ENCODE measurements at regions not wholly inside any gene's neighbourhood (a gene's known extent, or its start where the extent isn't known, plus 50 kb on each side); places are given as distances from the start of the nearest gene placed in this dataset.

- intact Hi-C loops (cut with micrococcal nuclease), result no loop called here
- TF ChIP-seq FOS (IDR thresholded peaks at IDR 0.05; ENCODE audit: borderline replicate concordance, insufficient read depth, low read length), result no peak
- TF ChIP-seq CTCF (IDR thresholded peaks at IDR 0.05; ENCODE audit: extremely low read depth in 1 of 2, insufficient read depth in 1 of 2, low read depth in 1 of 2, low read length in 2 of 2), result no peak
- TF ChIP-seq JUN (IDR thresholded peaks at IDR 0.05; ENCODE audit: borderline replicate concordance, insufficient read depth, insufficient read length, low read depth), result no peak
- Histone ChIP-seq H3K27ac (ENCODE audit: insufficient read depth, low read depth, low read length) (no peak overlapping the region), H3K4me3 (replicated peaks in 1 of 3; ENCODE audit: insufficient read depth in 1 of 3, low read depth in 1 of 3, low read length in 3 of 3) (no peak overlapping the region), H3K4me2 (ENCODE audit: insufficient read depth, low read length) (no peak overlapping the region), H3K9ac (replicated peaks; ENCODE audit: extremely low read depth, insufficient read depth, low read length) (no peak overlapping the region), H2AFZ (ENCODE audit: low read depth, low read length) (no peak overlapping the region), H3K4me1 (ENCODE audit: control insufficient read depth, extremely low read depth, insufficient read depth, low read length) (no peaks in the 10 kb centered on the region), H3K79me2 (ENCODE audit: control insufficient read depth, insufficient read depth, low read length) (no peaks in the 10 kb centered on the region), H3K27me3 (ENCODE audit: control insufficient read depth in 2 of 2, insufficient read depth in 2 of 2, low read length in 2 of 2) (no peaks in the 10 kb centered on the region), H3K9me1 (replicated peaks; ENCODE audit: control insufficient read depth, extremely low read depth, insufficient read depth, low read length) (no peaks in the 10 kb centered on the region), H3K9me3 (replicated peaks; ENCODE audit: control insufficient read depth, insufficient read depth, low read length) (no peaks in the 10 kb centered on the region), H3K36me3 (ENCODE audit: control insufficient read depth in 2 of 2, extremely low read depth in 1 of 2, insufficient read depth in 2 of 2, low read length in 2 of 2) (no peaks in the 10 kb centered on the region), H4K20me1 (replicated peaks; ENCODE audit: control insufficient read depth, extremely low read depth, insufficient read depth, low read length) (no peaks in the 10 kb centered on the region)
- CTCF ChIA-PET, result interaction anchor here (1.5 kb wide), 1 partner anchor 8 kb away, joined by 3 read pairs; no protein-coding TSS in a partner anchor
- BruUV-seq (replicated peaks), result no TSS peak
- FAIRE-seq (no peak), DNase-seq (ENCODE audit: low read depth, low spot score) (no peak)
- dilution Hi-C loops (cut with MboI; ENCODE audit: extremely low pct_ligation_motif_present, low sequenced_read_pairs), result no loop called here
- POLR2A ChIA-PET, result no interaction called here
These were observed 102.3 kb downstream of the KCNJ2 start for GRCh38 chr17:70271672-70272071.

- POLR2A ChIA-PET, result no interaction called here
- CTCF ChIA-PET, result no interaction called here
- H3K4me1 ChIP-seq (ENCODE audit: control insufficient read depth, extremely low read depth, insufficient read depth, low read length), result no peaks in the 10 kb centered on the region
These were observed 104.9 kb downstream of the KCNJ2 start for GRCh38 chr17:70274255-70274654.

More at GRCh38 chr17:70274255-70274654, 104.9 kb downstream of the KCNJ2 start:
- Histone ChIP-seq H3K79me2 (ENCODE audit: control insufficient read depth, insufficient read depth, low read length) (no peaks in the 10 kb centered on the region), H3K9me1 (replicated peaks; ENCODE audit: control insufficient read depth, extremely low read depth, insufficient read depth, low read length) (no peaks in the 10 kb centered on the region), H3K27me3 (ENCODE audit: control insufficient read depth in 2 of 2, insufficient read depth in 2 of 2, low read length in 2 of 2) (no peaks in the 10 kb centered on the region), H3K36me3 (ENCODE audit: control insufficient read depth in 2 of 2, extremely low read depth in 1 of 2, insufficient read depth in 2 of 2, low read length in 2 of 2) (no peaks in the 10 kb centered on the region), H4K20me1 (replicated peaks; ENCODE audit: control insufficient read depth, extremely low read depth, insufficient read depth, low read length) (no peaks in the 10 kb centered on the region), H3K9ac (replicated peaks; ENCODE audit: extremely low read depth, insufficient read depth, low read length) (no peak overlapping the region), H3K4me2 (ENCODE audit: insufficient read depth, low read length) (no peak overlapping the region), H3K4me3 (replicated peaks in 1 of 3; ENCODE audit: insufficient read depth in 1 of 3, low read depth in 1 of 3, low read length in 3 of 3) (no peak overlapping the region), H3K9me3 (replicated peaks; ENCODE audit: control insufficient read depth, insufficient read depth, low read length) (no peaks in the 10 kb centered on the region), H2AFZ (ENCODE audit: low read depth, low read length) (no peak overlapping the region), H3K27ac (ENCODE audit: insufficient read depth, low read depth, low read length) (no peak overlapping the region)
- TF ChIP-seq POLR2AphosphoS5 (IDR thresholded peaks at IDR 0.05; ENCODE audit: insufficient read depth, low read depth, low read length) (no peak), GATA2 (IDR thresholded peaks at IDR 0.05; ENCODE audit: insufficient read depth, insufficient read length, low read depth, low read length) (no peak), JUN (IDR thresholded peaks at IDR 0.05; ENCODE audit: borderline replicate concordance, insufficient read depth, insufficient read length, low read depth) (no peak), MAX (IDR thresholded peaks at IDR 0.05; ENCODE audit: insufficient read depth, insufficient read length) (no peak), POLR2A (IDR thresholded peaks at IDR 0.05; ENCODE audit: low read depth, low read length) (no peak), CTCF (IDR thresholded peaks at IDR 0.05; ENCODE audit: extremely low read depth in 1 of 2, insufficient read depth in 1 of 2, low read depth in 1 of 2, low read length in 2 of 2) (no peak), FOS (IDR thresholded peaks at IDR 0.05; ENCODE audit: borderline replicate concordance, insufficient read depth, low read length) (no peak), EZH2 (IDR thresholded peaks at IDR 0.05; ENCODE audit: borderline replicate concordance, low read depth, low read length, severe bottlenecking) (no peak), MYC (IDR thresholded peaks at IDR 0.05; ENCODE audit: low read depth, low read length) (no peak)
- dilution Hi-C loops (cut with MboI; ENCODE audit: extremely low pct_ligation_motif_present, low sequenced_read_pairs), result no loop called here
- FAIRE-seq, result no peak
- DNase-seq (ENCODE audit: low read depth, low spot score), result no peak
- BruUV-seq (replicated peaks), result no TSS peak
- intact Hi-C loops (cut with micrococcal nuclease), result no loop called here

Data from endothelial cell of umbilical vein (primary cell).